T-helper 1 cell (primary cell): ENCODE measurements at regions not wholly inside any gene's neighbourhood (a gene's known extent, or its start where the extent isn't known, plus 50 kb on each side); places are given as distances from the start of the nearest gene placed in this dataset.

Source experiments
- DNase-seq, 5 donors: peaks; one replicate each; pipeline ENCODE4 v3.0.0-alpha.2; 2012 to 2020

DNA sequence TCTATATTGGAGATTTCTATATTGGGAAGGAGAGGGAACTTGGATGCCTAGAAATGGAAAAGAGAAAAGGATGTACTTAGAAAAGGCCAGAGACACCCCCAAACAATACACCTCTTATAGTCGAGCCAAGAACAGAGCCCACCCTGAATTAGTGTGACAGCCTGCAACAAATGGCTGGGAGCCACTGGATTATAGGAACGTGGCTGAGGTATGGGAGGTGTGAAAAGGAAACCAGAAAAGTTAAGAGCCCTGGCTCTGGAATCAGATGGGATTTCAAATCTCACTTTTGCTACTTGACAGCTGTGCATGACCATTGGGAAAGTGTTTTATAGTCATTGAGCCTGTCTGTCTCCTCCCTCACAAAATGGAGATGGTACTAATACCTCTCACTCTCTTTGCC lies 394.0 kb downstream of the ZNF521 start:
- no peak for DNase-seq

DNA sequence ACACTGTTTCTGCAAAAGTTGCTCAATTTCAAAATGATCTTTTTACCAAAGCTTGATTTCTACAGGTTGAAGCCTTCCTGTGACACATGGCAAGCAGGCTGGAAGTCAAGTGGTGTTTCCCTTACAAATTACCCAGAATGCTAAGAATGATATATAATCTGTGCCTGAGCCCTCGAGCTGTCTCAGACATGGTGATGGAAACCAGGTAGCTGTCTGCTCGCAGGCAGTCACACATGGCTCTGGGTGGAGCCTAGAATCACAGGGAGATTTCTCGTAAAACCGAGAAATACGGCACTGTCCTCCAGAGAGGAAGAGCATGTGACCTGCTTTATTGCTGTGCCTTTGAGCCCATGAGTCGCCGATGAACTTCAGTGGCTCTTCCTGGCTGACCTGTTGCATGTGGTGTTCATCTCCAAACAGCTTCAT lies 392.9 kb downstream of the ZNF521 start:
- no peak for DNase-seq

- DNase-seq = no peak
Observed at GRCh38 chr18:24964216-24964615, 387.8 kb downstream of the ZNF521 start.

- DNase-seq = no peak
Observed at GRCh38 chr18:24968238-24968775, 383.7 kb downstream of the ZNF521 start.

DNA sequence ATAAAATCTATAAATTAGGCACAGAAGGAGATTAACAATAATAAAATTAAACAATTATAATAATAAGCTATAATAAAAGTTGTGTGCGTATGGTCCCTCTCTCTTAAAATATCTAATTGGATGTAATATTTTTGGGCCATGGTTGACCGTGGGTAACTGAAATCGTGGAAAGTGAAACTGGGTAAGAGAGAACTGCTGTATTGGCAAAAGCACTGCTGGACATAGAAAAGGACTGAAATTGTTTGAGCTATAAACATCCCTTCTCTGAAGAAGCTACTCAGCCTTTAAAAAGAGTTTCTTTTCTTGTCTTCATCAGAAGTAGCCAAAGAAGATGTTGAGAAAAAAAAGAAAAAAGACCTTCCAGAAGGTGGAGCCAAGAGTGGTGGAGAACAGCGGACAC lies 379.4 kb downstream of the ZNF521 start:
- DNase-seq = no peak

DNA sequence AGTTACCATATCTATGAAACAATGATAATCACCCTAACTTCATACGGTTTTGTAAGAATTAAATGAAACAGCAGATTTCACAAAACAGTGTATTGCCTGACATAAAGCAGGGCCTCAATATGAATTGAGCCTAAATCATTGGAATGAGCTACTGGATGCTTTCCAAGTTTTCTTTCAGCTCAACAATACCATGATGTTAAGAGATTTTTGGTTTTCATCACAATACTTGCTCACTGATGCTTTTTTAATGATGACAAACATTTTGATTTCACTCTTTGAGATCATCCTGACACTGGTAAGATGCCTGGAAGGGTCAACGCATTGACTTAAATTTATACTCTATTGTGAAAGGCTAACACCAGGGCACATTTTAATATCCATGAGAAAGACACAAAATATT lies 377.5 kb downstream of the ZNF521 start:
- DNase-seq = no peak

- DNase-seq = no peak
Observed at GRCh38 chr18:24975496-24976372, 376.2 kb downstream of the ZNF521 start.

DNA sequence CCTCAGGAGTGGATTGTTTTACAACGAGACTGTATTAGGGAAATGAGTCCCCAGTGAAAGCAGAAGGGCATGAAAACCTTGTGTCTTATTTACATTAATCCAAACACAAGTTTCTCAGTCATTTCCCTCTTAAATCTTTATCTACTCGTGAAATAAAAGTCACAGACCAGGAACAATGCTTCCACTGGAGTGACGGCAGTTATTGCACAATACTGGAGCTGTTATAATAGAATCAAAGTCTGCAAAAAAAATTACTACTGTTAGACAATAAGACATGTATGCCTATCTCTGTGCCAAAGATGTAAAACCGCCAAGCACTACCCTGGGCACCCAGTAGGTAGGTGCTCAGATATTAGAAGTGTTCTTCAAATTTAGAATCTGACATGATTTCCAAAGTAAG lies 375.5 kb downstream of the ZNF521 start:
- no peak for DNase-seq

DNA sequence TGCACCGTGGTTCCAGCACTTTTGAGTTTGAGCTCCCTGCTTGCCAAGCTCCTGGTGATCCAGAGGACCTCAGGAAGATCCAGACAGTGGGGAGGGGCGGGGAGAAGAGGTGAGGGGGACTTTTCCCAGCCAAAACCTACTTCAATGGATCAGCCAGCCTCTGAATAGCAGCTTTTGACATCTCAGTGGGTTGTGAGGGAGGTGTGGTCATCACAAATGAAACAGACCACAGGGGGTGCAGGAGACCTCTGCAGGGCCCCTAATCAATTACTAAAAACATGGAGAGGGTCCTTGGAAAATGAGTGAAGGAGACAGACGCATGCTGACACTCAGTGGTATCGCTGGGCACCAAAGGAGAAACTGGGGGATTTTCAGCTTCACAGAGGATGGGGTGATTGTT lies 372.7 kb downstream of the ZNF521 start:
- no peak for DNase-seq

DNA sequence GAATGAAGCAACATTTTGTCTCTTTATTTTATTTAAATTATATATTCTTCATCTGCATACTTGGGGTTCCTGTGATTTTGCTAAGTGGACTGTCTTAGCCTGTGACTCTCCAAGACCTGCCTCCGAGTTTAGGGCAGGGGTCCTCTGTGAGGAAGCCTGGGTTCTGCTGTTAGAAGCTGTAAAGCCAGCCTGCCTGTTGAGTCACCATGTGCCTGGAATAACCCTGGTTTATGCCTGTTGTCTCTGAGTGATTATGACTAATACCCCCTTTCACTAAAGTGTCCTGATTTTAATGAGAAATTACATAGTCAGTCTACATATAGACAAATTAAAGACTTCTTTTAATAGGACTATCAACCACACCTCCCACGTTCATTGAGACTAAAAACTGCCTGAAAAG lies 369.1 kb downstream of the ZNF521 start:
- DNase-seq = no peak

DNA sequence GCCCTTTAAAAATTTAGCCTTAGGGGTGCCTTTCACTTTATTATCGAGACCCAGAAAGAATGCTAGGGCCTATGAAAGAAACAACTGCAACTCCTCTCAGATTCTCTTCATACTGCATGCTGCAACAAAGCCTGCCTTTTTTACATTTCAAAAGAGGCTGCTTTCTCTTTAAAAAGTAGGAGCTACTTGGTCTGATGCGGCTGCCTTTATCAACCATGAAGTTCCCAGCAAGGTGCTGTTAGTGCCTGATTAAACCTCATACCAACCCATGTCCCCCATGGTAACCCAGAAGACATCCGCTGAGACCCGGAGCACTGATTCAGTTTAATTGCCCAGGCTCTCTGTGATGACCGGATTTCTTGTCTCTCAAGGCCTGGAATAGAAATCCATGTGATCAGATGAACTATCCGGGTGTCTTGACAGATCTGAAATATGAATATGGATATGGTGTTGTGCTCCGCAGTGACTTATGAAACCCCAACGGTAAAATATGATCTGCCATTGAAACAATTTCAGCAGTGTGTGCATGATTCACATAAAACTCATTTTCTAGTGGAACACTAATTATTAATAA lies 368.3 kb downstream of the ZNF521 start:
- DNase-seq = no peak

DNA sequence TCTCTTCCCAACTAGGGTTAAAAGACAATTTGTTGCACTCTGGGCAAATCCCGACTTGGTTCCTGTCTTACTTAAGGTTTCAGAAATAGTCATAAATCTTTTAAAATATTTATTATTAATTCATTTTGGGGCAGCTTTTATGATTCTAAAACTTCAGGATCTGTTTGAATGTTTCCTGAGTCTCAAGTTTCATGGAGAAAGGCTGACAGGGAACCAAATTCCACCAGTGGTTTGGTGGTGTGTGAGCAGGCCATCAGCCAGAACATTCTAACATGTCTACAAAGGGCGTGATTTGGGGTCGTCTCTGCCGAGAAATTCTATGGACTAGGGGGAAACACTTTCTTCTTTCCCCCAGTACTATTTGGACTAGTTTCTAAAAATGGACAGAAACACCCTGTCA lies 366.4 kb downstream of the ZNF521 start:
- no peak for DNase-seq

- no peak for DNase-seq
Observed at GRCh38 chr18:24986666-24987302, 365.2 kb downstream of the ZNF521 start.

- no peak for DNase-seq
Observed at GRCh38 chr18:24987303-24988252, 364.4 kb downstream of the ZNF521 start.

DNA sequence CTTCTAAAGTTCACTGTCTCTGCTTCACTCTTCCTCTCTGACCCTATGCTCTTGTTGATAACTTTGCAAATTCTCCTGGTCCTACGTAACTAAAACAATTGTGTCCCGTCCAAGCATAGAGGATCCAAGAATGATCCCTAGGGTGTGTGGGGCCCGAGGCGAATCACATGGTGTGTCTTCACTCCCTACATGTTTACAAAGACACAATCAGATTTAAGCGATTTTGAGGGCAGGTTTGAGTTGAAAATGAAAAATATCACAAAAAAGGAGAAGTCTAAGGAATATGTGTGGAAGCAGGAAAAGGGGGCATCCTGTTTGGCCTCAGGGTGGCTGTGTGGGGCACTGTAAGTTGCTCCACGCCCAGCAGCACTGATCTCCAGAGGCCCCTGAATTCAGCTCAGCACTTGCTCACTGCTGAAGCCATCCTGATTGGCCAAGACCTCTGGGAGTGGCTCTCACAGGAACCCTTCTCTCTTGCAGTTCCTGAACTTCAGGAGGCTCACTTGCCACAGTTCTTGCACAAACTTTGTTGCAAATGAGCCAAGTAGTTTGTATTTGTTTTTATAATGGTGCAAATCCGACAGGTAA lies 363.6 kb downstream of the ZNF521 start:
- DNase-seq = no peak

DNA sequence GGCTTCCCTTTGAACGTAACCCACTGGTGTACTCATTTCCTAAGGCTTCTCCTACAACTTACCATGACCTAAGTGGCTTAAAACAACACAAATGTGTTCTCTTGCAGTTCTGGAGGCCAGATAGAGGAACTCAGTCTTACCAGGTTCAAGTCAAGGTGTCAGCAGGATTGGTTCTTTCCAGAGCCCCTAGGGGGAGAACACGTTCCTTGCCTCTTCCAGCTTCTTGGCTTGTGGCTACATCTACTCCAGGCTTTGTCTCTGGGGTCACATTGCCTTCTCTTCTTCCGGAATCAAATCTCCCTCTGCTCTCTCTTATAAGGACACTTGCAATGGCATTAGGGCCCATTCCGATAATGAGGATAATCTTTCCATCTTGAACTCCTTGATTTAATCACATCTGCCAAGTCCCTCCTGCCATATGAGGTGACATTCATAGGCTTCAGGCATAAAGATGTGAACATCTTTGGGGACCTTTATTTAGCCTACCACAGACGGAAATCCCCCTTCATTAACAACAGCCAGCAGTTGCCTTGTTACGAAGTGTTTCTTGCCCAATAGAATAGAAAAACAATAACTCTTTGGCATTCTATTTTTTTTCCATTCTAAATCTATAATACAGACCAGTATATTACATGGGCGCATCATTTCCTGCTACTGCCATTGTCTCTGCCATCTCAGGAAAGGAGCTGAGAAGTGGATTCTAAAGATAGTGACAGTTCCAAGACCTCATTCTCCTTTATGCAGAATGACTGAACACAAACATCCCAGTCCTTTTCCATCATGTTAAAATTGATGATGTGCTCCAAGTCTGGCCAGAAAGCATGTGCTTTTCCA lies 362.0 kb downstream of the ZNF521 start:
- no peak for DNase-seq

DNA sequence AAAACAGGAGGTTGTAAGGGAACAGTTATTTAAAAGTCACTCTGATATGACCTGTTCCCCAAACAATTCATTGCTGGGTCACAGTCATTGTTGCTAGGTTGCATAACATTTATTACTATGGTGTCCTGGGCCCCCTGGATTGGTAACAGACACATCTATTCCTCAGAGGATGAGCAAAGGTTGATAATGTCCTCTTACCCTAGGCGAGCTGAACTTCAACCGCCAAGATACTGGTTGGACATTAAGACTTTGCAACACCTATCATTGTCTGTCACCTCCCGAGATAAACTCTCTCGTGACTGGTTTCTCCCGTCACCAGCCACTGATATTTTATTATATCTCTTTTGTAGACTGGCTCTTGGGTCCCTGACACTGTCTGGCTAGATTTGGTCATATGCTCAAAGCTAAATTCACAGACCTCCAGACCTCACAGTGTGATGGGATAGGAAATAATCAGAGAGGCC lies 361.3 kb downstream of the ZNF521 start:
- no peak for DNase-seq

DNA sequence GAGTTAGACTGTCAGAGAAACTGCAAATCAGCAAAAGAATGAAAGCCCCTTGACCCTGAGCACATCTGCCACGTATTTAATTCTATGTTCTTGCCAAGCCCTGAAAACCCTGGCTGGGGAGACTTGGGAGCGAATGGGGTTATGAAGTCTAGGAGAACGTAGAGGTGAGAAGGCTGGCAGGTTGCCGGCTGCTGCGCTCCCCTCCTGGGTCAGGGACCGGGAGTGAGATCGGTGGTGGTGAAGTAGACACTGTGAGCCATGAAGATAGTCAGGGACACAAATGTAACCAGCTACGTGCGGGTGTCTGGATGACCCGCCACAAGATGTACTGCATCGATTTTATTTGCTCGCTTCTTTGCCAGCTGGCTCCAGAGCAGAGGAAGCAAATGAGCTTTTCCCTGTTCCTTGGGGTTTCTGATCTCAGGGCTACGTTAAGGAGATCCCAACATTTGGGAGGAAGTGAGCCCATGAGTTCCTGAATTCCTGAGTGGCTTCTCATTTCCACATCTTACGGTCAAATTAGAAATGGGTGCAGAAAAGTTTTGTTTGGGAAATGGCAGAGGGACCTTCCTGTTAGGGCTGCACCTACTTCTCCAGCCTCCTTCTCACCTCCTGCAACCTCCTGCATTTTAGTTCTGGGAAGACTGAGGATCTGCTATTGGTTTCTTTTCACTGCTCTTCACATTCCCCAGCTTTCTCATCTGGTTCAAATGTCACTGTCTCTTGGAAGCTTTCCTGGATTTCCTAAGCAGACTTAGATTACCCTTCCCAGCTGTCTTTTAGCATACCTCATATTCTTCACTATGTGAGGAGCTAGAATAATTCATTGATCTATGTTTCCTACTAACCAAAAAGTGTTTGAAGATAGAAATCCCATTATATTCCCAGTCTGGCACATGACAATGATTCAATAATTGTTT lies 360.6 kb downstream of the ZNF521 start:
- DNase-seq = no peak

- no peak for DNase-seq
Observed at GRCh38 chr18:24992491-24992890, 359.5 kb downstream of the ZNF521 start.

GRCh38 chr18:24993628-24994027 lies 358.3 kb downstream of the ZNF521 start:
- DNase-seq = no peak
